ENCODE measurements at regions not wholly inside any gene's neighbourhood (a gene's known extent, or its start where the extent isn't known, plus 50 kb on each side); places are given as distances from the start of the nearest gene placed in this dataset.
A peak's percentile ranks its signal among the peaks of the same experiment; 100 is the strongest.

DNA sequence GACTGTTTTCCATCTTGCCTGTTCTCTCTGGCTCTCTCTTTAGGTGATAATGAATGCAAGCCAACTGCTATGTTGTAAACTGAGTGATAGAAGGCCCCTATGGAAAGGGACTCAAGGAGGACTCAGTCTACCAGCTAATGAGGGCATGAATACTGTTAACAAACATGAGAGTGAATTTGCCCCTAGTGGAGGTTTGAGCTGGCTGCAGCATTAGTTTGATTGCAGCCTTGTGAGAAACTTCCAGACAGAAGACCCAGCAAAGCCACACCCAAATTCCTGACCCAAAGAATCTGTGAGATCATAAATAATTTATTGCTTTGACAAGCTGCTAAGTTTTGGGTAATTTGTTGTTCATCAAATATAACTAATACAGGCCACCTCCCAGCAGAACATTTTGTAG lies 50.0 kb upstream of the PLCB1 start:
- TF ChIP-seq, protein P1, sequence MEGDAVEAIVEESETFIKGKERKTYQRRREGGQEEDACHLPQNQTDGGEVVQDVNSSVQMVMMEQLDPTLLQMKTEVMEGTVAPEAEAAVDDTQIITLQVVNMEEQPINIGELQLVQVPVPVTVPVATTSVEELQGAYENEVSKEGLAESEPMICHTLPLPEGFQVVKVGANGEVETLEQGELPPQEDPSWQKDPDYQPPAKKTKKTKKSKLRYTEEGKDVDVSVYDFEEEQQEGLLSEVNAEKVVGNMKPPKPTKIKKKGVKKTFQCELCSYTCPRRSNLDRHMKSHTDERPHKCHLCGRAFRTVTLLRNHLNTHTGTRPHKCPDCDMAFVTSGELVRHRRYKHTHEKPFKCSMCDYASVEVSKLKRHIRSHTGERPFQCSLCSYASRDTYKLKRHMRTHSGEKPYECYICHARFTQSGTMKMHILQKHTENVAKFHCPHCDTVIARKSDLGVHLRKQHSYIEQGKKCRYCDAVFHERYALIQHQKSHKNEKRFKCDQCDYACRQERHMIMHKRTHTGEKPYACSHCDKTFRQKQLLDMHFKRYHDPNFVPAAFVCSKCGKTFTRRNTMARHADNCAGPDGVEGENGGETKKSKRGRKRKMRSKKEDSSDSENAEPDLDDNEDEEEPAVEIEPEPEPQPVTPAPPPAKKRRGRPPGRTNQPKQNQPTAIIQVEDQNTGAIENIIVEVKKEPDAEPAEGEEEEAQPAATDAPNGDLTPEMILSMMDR (IDR thresholded peaks at IDR 0.05) = peak in 1 of 3 donors; percentile 7
- no peak for TF ChIP-seq POLR2A (IDR thresholded peaks at IDR 0.05)

Measured in breast epithelium (tissue), 3 donors.